Kidney capillary endothelial cell (primary cell): ENCODE measurements at regions not wholly inside any gene's neighbourhood (a gene's known extent, or its start where the extent isn't known, plus 50 kb on each side); places are given as distances from the start of the nearest gene placed in this dataset.
A peak's percentile ranks its signal among the peaks of the same experiment; 100 is the strongest.

ENCODE experiments used
- DNase-seq: peaks from one replicate; pipeline ENCODE4 v3.0.0-alpha.2; 2018; ENCODE audit warnings: low spot score

DNA sequence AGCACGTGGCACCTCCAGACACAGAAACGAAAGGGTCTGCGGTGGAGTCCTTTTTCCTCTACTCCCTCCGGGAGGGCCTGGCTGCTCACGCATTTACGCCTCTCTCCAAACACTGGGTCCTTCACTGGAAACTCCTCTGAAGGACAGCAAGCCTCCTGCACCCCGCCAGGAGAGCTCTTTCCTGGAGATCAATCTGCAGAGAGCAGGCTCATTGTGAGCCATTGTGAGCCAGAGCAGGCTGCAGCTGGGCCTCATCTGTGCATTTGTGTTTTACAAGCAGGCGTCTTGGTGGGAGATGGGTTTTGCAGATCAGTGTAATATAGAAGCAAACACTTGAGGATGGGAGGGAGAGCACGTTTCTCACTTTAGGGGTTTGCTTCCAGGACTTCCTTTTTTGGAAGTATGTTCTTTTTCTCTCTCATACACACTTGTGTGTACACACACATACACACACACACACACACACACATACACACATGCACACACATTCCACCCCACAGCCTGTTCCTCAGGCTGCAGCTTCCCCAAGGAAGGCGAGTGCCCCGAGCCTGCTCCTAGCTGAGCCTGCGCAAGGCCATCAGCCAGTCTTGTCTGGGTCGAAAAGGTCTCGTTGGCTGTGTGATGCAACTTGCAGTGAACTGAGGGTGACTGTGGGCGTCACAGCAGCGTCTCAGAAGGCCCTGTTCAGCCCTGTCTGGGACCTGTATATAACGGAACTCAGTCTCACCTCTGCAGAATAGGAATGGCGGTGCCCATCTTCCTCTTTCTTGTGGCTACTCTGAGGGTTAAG is 163.5 kb downstream of the GLI2 start:
- no peak for DNase-seq

DNA sequence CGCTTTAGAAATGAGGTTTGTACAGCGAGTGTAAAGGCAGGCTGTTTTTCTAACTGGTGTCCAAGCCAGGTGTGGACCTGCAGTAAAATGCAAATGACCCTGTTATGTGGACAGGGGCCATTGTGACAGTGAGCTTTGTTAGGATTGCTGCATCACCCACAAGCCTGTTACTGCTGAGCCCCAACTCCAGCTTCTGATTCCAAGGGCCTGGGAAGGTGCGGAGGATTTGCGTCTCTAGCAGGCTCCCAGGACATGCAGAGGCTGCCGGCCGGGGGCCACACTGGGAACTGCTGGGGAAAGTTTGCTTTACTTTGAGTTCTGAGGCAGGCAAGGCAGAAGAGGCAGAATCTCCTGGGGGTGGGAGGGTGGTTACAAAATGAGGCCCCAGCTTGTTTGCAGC is 164.1 kb downstream of the GLI2 start:
- DNase-seq: no peak

DNA sequence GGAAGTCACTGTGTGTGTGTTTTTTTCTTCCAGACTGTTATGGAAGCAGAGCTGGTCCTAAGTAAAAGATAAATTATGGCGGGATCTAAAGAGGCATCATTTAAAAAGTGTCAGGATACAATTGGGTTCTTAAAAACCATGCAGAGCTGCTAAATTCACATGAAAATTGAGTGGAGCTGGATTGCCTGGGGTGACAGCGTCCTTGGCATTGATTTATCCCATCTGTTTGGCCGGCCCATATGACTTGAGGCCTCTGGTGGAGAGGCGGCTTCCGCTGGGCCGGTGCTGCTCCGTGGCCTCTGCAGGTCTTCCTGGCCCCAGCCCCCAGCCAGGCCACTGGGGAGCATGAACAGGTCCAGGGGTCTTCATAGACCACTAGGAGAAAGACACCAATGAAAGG is 165.5 kb downstream of the GLI2 start:
- no peak for DNase-seq

DNA sequence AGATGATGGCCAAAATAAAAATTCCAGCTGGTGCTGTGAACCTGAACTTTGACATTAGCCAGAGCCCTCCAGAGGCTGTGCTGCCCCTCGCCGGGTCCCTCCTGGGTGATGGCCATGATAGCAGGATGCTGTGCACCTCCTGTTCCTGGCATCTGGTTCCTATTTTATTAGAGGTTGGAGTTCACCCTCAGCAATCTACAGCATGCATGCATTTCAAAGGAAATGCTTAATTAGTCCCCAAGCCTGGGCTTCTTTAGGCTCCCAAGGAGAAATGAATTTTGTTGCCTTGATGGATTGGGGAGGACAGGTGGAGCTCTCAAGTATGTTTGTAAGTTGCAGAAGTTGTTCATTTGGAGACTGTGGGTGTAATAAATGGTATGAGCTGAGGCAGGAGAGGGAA is 166.9 kb downstream of the GLI2 start:
- DNase-seq: no peak

DNA sequence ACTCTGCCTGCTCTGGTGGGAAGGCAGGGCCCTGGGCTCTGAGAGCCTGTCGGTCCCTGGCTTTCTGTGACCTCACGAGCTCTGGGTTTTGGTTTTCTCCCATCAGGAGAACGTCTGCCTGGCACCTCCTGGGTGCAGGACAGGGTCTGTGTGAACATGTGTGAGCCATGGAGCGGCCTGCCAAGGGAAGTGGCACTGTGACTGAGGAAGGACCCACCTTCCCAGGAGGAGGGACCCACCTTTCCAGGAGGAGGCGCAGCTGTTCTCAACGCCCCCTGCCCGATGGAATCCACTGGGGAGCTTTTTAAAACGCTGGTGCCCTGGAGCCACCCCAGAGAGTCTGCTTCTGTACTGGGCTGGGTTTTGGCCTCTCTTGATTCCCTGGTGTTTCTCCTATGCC is 168.7 kb downstream of the GLI2 start:
- no peak for DNase-seq

DNA sequence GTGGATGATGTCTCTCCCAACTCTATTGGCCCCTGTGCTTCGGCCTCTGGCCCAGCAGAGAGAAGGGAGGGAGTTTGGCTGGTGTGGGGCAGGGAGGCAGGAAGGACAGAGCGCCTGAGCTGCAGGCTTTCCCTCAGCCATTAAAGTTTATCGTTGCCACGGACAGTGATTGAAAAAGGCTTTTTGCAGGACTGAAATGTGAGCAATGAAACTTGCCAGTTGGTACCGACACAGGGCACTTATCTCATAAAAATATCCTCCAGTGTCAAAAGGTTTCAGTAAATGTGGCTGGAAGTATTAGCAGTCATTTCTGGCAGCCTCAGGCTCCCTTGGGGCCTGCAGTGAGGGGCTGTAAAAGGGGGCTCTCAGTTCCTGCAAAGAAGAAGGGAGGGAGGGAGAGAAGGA is 169.2 kb downstream of the GLI2 start:
- DNase-seq: no peak

DNA sequence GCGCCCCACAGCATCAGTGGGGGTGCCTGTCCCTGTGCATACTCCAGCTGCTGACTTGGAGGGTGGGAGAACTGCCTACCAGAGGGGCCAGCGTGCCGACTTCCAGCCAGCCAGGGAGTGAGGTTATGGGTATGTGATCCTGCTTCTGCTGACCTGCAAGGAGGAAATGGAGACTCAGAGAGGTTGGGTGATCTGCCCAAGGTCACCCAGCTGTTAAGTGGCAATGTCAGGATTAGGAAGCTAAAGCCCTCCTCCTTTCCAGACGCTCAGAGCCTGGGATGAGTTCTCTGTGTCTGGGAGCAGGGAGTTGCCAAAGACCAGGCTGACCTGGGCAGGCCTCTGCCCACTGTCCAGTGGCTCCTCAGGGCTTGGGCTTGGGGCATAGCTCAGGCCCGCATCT is 169.6 kb downstream of the GLI2 start:
- DNase-seq: no peak

DNA sequence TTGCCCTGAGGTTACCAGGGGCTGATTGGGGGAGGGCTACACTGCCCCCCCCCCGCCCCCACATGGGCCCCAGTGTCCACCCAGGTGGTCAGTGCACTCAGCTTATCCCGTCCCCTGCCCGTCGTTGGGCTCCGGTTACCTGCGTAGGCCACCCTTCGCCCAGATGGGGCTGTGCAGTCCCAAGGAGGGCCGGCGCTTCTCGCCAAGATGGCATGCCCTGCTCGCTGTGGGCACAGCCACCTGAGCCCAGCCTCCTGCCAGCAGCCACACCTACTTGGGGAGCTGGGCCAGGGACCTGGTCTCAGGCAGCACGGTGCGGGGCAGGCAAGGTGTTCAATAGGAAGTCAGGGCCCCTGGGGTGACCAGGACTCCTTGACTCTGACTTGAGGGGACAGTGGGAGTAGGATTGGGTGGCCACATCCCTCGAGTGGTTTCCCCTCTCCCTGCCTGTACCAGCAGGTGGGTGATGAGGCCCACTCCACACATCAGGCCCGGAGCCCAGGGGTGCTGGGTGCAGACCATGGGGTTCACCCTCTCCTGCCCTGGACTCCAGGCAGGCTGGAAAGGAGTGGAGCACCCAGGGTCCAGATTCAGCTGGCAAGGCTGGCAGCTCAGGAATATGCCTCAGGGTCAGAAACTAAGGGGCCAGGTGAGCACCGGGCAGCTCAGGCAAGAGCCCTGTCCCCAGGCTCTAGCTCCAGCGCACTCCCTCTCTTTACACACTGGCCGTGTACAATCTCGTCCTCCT is 170.3 kb downstream of the GLI2 start:
- no peak for DNase-seq

DNA sequence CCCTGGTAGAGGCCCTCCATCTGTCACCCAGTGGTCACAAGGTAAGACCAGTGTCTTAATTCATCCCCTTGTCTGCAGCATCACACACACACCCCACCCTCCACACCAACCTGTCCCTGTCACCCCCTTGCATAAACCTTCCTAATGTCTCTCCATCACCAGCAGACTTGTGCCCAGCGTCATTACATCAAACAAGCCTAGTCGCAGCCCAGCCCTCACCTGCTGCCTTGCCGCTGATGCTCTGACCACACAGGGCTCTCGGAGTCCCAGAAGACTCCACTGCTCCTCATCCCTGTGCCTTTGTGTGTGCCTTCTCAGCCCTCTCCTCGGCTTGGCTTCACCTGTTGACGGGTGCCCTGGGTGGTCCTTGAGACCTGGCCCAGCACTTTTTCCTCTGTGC is 171.2 kb downstream of the GLI2 start:
- DNase-seq: no peak

DNA sequence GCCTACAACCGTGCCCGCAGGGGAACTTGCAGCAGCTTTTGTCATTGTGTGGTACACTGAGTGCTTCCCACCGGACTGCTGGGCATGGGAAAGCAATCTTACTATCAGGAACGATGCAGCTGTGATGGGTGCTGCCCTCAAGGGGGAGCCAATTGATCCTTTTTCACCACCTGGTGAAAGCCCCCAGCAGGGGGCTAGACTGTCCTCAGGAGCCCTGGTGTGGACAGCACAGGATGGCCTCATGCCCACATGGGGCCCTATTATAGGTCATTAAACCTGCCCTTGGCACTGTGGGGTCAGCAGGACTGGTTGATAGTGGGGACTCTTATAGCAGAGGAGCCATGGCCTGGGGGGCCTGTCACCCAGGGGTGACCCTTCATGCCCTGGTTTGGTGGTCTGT is 172.2 kb downstream of the GLI2 start:
- DNase-seq: no peak

DNA sequence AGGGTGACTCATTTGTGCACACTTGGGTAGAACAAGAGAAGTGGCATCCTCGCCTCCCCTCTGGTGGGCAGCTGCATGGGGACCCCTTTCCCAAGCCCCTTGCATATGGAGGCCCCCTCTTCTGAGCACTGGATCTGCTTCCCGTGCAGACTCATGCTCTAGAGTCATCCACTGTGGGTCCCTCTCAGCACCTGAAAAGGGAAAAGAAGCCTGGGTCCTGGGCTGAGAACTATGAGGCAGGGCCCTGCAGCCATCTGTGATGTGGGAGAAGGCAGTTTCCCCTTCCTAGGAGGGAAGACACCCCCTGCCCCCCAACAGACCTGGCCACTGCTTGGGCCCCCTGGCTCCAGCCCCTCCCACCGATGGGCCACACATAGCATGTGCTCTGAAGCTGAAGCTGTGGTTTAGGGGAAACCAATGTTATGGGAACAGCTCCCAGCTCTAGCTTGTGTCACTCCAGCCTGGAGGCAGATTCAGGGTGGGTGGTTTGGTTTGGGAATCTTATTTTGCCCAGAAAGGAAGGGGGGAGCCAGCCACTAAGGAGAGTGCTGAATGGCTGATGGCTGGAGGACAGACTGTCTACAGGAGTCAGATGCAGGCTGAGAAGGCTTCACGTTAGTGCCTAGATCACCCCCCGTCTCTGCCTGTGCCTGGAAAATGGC is 172.8 kb downstream of the GLI2 start:
- no peak for DNase-seq

DNA sequence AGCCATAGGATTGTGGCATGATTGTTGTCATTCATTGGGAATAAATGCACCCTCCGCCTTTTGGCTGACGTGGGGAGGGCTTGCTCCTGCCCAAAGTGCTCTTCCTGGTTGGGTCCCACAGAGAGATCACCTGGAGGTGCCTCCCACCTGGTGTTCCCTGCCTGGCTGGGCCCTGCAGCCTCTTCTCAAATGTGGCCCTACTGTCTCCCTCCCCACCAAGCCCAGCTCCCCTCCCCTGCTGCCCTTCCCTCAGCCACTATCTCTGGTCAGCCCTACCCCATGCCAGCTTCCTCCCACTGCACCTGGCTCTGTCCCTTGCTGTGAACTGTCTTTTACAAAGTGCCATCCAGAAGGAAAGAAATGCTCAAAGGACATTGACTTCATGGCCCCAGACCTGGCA is 173.4 kb downstream of the GLI2 start:
- no peak for DNase-seq

DNA sequence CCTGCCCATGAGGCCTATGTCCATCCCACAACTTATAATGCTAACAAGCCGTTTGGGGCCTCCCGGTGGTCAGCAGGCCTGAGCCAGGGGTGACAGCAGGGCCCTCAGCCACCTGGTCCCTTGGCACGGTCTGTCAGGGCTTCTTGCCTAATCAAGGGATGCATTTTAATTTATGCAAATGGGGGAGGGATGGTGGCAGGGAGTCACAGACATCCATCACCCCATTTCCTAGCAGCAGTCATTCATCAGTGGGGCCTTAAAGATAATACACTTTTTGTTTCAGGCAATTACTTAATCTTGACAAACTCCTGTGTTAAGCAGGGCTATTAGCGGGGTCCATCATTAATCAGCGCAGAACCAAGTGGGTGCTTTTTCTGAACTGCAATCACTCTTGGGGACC is 174.5 kb downstream of the GLI2 start:
- no peak for DNase-seq

DNA sequence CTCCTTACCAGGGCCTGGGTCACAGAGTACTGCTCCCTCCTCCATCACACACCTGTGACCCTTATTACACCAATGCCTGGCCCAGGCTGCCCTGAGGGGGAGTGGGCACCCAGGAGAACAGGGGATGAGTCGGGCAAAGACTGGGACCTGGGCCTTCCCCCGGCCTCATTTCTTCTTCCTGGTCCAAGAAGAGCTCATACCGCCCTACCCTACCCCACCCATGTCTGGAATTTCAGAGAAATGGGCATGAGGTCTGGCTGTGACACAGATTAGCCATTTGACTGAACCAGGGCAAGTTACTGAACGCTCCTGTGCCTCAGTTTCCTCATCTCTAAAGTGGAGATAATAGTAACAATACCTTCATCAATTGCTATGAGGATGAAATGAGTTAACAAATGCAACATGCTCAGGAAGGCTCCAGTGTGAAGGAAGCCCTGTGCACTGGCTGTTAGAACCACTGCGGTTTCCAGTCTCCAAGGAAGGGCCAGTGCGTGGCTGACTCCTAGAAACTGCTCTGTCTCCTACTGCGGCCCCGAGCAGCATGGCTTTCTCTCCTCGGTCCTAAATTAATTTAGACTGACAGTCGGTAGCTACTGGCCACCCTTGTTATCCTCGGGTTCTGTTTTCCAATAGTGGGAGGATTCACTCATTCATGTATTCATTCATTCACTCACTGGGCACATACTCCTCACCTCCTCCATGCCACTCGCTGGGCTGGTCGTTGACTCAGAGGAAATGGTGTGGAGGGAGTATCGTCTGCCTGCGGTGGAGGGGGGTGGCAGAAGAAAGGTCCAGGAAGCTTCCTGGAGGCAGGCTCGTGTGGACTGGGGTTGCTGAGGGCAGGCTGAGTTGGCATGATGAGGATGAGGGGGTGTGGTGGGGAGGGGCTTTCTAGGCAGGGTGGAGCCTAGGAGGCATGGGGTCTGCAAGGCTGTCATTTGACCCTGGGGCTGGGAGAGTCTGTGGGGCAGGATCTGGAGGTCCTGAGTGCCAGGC is 175.6 kb downstream of the GLI2 start:
- peak; percentile 60 for DNase-seq

DNA sequence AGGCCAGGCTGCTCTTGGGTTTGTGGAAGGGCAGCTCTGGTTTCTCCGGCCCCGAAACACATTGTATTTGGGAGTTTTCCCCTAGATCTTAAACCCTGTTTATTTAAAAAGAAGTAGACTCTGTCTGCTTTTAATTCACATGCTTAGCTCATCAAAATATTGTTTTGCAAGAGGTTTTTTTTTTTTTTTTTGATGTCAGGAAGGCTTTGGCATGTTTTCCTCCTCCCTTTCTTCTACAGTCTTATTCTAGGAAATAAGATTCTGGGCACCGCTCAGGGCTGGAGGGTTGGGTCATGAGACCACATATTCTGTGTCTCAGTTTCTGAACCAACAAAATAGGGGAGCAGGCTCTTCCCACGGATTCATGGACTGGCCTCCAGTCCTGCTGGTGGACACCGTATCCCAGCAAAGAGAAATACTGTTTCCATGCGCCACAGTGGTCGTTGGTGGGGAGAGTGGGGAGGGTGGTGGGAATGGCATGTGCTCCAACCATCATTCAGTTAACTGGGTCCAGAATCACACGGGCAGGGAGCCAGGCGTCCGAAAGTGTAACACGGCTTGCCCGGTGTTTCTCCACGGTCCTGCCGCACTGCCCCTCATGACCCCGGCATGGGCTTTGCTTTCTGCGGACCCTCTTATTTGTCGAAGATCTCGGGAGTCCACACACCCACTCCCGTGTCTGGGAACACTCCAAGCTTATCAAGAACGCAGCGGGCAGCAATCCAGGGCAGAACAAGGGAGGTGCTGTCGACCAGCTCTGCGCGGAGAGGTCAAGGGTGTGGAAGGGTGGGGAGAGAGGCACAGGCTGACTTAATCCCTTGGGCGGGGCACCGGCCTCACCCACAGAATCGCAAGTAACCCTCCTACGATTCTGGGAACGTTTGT is 176.7 kb downstream of the GLI2 start:
- no peak for DNase-seq

DNA sequence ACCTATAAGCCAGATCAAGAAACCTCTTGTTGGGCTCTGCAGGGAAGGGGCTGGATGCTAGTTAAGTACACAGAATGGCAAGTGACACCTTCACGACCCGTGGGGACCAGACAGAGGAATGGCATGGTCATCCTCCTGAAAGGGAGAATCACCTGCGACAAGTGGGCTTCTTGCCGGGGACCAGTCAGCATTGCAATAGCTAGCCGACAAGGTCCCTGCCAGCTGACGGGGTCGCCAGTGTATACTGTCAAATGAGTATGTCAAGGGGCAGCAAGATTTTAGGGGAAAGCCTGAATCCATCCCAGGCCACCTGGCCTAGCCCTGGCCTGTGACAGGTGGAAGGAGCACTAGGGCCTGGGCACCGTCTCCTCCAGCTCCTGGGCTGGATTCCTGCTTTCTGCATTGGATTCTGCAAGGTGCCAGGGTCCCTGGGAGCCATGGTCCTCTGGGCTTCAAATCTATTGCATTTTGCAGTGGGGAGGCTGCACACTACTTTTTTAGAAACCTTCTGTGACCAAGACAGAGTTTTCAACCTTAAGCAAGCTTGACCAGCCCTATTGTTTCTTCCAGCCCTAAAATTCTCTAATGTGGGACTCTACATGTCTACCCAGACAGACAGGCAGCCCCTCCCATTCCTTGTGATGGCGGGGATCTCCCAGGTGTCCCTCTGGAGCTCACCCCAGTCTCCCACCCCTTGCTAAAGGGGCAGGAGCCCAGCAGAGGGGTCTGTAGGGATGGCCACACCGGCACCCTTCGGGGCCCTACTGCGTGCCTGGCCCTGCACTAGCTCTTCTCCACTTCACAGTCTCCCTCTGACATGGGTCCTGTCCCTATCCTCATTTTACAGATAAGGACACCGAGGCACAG is 178.5 kb downstream of the GLI2 start:
- DNase-seq: no peak

DNA sequence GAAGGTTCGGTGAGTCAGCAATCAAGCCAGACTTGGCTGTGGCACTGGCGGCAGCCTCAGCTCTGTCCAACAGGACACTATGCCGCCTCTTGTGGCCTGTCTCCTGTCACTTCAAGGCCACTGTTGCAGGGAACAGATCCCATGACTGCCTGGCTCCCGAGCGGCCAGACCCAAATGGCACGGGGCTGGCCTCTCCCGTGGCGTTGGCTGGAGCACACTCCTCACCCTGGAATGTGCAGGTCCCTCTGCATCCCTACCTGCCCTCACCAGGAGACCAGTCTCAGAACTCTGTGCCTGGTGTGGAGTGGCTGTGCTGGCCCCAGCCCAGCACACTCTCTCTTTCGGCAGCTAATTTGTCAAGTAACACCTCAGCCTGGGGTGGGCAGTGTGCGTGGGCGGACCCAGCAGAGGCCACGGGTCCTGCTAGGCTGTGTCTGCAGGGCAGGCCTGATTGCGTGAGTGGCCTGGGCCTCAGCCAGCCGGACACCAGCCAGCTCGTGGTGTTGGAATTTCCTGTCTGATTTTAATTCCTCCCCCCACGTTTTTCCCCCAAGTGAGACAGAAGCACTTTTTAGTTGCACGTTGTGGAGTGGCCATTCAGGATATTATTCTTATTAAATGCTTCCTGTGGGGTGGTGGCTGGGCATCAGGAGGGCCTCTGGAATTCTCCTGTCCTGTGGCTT is 179.3 kb downstream of the GLI2 start:
- peak; percentile 97 for DNase-seq

DNA sequence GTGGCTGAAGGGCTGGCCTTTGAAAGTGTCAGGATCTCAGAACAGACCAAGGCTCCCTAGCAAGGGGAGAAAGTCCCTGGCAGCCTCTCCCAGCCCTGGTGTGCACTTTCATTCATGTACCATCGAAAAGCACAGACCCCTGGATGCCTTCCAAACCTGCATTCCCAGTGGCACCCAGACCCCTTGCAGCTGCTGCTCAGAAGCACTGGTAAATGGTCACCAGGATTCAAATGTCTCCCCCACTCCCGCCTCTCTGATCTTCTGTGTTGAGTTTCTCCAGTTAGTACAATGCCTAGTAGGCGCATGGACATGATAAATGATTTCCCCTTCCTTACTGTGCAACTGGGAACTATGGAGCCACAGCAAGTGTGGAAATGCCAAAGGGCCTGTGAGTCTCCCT is 180.0 kb downstream of the GLI2 start:
- DNase-seq: peak; percentile 45

DNA sequence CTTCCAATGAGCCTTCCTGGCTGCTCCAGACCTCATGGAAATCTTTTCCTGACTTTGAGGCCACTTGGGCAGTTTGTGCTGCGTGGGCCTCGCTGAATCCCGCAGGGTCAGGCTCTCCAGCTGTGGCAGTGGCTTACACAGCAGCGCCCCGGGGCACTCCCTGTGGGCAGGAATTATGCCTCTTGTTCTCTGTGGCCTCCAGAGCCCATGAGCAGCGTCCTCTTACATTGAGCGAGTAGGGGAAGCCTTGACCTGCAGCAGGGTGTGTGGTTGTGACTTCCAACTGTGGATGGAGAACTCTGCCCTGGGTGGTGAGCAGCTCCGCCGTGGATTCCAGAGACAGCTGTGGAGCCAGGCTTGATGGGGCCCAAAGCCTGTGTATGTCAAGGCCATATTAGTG is 180.8 kb downstream of the GLI2 start:
- no peak for DNase-seq
